CD4-positive, alpha-beta T cell treated with Interleukin-17A for 4 hours (primary cell): ENCODE measurements at regions not wholly inside any gene's neighbourhood (a gene's known extent, or its start where the extent isn't known, plus 50 kb on each side); places are given as distances from the start of the nearest gene placed in this dataset.

Source experiments
- DNase-seq: peaks from one replicate; pipeline ENCODE4 v3.0.0-alpha.2; 2020; ENCODE audit warnings: mixed read lengths

GRCh38 chr3:162213196-162213595, 716.6 kb downstream of the OTOL1 start:
- no peak for DNase-seq

GRCh38 chr3:162213956-162214355, 717.3 kb downstream of the OTOL1 start:
- DNase-seq: no peak

- no peak for DNase-seq
Observed at GRCh38 chr3:162217647-162218046, 721.0 kb downstream of the OTOL1 start.

GRCh38 chr3:162218479-162218878, 721.9 kb downstream of the OTOL1 start:
- DNase-seq: no peak

DNA sequence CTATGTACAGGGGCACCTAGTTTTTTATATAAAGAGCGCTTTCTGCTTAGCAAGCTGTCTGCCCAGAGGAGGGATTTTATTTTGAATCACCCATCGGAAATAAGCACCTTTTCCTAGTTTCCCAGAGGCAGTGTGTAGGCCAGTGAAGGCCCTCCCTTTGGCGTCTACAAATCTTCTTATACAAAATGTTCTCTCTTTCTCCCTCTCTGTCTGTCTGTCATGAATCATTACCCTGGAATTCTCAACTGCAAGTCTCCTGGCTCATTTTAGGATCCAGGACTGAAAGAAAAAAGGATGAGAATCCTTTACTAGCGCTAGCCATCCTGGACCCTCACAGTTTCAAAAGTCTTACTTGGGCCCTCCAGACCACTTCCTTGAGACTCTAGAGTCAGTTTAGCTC, 728.1 kb downstream of the OTOL1 start:
- DNase-seq: no peak

- DNase-seq: no peak
Observed at GRCh38 chr3:162236949-162237348, 740.3 kb downstream of the OTOL1 start.

DNA sequence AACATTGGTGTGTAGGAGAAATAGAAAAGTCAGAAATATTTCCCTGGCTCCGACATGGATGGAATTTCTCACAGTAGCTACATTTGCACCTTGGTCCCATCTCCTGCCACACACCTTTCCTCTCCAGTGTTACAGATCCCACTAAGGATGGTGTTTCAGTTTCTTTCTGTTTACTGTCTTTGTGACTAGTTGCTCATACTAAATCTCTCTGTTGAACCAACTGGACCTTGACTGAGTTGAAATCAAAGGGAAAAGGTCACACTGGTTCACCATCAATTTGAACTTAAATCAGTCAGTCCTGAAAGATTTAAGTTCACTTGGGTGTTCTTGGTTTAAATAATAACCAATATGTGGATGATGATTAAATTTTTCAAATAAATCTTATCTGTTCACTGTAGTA, 754.2 kb downstream of the OTOL1 start:
- DNase-seq: no peak

- DNase-seq: no peak
Observed at GRCh38 chr3:162262129-162262528, 765.5 kb downstream of the OTOL1 start.

- DNase-seq: no peak
Observed at GRCh38 chr3:162263596-162263995, 767.0 kb downstream of the OTOL1 start.

DNA sequence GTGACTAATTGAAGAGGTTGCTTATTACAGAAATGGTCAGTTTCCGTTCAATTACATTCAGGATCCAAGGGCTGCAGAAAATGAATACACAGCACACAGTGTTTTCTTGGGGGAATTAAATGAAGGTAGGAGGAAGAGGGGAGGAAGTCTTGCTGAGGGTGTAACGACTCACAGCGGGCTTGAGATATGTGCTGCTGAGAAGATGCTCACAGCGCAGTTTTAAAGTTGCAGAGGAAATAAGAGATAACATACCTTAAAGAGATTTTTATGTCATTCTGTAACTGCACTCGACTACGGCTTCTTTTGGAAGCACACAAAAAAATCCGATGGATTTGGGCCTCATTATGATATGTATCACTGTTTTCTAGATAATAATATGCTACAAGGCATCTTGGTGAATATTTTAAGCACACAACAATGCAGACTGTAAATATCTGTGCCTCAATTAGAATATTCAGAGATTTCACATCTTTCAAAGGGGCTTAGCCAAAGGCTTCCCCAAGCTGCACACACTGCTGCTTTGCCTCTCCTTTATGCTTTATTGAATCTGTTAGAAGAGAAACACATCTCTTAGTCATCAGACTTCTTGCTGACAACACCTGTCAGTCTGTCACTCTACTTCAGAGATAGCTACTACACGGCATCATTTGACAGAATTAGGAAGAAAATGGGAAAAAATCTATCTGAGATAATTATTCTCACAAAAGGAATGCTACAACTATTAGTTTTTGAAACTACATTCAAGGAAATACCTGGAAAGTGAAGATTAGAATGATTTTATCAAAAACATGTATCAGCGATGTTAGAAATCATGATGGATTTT, 773.2 kb downstream of the OTOL1 start:
- no peak for DNase-seq

- no peak for DNase-seq
Observed at GRCh38 chr3:162274070-162274469, 777.5 kb downstream of the OTOL1 start.

GRCh38 chr3:162278834-162279233, 782.2 kb downstream of the OTOL1 start:
- DNase-seq: no peak

DNA sequence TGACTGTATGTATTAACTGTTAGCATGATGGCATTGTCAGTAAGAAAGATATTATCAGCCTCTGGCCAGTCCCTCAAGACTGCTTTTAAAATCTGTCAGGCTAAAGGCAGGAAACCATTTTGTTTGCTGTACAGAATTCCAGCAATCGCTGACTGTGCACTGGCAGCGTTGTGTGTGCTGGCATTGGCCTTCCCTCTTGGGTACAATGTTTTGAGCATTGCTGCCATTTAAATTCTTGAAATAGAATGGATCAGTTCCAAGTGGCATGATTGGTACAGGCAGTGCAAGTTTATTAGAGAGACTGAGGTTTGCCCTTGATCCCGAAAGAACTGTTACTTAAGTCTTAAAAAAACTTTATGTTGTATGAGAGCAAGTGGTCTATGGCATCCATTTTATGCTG, 788.7 kb downstream of the OTOL1 start:
- DNase-seq: no peak

DNA sequence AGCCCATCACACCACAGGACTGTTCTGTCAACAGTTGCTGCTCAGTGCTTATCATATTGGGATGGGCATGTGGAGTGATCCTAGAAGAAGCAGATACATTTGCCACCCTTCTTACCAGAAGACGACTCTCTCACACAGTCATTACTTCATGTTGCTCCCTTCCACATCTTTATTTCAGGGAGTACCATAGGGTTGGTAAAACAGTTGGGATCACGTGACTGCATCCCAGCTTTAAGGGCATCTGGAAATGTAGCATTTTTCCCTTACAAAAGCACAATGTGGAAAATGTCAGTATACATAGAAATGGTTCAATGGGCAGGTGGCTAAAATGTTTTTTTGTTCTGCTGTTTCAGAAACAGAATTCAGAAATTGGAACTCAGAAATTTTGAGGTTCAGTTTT, 791.0 kb downstream of the OTOL1 start:
- no peak for DNase-seq

DNA sequence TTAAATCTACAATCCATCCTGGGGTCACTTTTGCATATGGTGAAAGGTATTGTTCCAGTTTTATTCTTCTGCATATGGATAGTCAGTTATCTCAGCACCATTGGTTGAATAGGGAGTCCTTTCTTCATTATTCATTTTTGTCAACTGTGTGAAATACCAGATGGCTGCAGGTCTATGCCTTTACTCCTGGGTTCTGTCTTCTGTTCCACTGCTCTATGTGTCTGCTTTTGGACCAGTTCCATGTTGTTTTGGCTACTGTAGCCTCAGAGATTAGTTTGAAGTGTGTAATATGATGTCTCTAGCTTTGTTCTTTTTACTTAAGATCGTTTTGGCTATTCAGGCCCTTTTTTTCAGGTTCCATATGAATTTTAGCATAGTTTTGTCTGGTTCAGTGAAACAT, 795.8 kb downstream of the OTOL1 start:
- no peak for DNase-seq

- DNase-seq: no peak
Observed at GRCh38 chr3:162295323-162295983, 798.8 kb downstream of the OTOL1 start.

DNA sequence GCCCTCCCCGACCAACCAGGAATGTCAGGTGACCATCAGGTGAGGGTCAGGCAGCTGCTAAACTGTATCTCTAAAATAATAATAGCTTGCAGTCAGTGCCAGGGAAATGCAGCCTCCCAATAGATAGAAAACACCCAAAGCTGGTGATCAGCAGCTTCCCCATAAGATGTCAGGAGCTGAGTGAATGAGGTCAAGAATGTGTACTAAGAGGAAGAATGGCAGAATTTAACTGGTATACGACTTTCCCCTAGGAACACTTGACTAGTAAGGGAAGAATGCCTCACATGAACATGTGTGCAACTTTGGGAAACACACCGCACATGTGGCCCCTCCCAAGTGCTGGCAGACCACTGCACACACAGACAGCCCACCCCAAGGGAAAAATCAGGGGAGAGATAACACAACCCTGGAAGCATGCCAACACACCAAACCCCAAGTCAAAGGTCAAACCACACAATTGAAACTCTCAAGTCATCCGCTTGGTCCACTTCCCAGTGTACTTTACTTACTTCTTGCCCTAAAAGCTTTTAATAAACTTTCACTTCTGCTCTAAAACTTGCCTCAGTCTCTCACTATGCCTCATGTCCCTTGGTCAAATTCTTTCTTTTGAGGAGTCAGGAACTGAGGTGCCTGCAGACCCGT, 806.5 kb downstream of the OTOL1 start:
- no peak for DNase-seq

- DNase-seq: no peak
Observed at GRCh38 chr3:162317046-162317445, 820.4 kb downstream of the OTOL1 start.

DNA sequence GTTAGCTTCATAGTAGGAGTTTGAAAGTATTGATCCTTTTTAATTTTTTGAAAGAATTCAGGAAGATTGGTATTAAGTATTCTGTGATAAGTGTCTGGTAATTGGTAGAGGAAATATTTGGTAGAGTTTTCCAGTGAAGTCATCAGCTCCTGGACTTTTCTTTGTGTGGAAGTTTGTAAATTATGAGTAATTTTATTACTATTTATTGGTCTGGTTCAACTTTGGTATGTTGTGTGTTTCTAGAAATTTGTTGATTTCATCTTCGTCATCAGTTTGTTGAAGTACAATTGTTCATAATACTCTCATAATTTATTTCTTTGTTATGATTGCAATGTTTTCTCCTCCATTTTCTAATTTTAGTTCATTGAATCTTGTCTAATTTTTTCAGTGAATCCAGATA, 832.0 kb downstream of the OTOL1 start:
- no peak for DNase-seq

- no peak for DNase-seq
Observed at GRCh38 chr3:162329514-162329913, 832.9 kb downstream of the OTOL1 start.

GRCh38 chr3:162332344-162332743, 835.7 kb downstream of the OTOL1 start:
- DNase-seq: no peak

GRCh38 chr3:162334537-162334936, 837.9 kb downstream of the OTOL1 start:
- no peak for DNase-seq

GRCh38 chr3:162337630-162338029, 841.0 kb downstream of the OTOL1 start:
- no peak for DNase-seq

DNA sequence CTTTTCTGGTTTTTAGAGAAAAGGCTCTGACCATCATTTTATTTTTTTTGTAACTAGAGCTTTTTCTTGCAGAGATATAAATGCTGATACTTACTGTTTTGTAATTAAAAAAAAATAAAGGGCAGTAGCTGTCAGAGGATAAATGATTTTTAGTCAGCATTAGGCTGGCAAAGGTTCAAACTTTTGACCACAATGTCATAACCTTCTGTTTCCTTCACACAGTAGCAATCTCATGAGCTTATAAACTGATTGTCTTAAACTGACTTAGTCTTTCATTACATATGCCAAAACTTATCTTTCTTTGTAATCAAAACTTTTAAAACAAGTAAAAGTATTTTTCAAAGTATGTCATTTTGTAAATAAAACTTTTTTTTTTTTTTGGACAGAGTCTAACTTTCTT, 841.9 kb downstream of the OTOL1 start:
- DNase-seq: no peak
